ENCODE measurements at regions not wholly inside any gene's neighbourhood (a gene's known extent, or its start where the extent isn't known, plus 50 kb on each side); places are given as distances from the start of the nearest gene placed in this dataset.
"Not testable (repeated sequence)": the region's sequence is repeated elsewhere in the genome, so short reads cannot be mapped to it uniquely, and the experiment has no call there.

GRCh38 chr4:1589098-1589497 lies 95.0 kb downstream of the FAM53A start:
- DNase-seq (ENCODE audit: low spot score): no peak

DNA sequence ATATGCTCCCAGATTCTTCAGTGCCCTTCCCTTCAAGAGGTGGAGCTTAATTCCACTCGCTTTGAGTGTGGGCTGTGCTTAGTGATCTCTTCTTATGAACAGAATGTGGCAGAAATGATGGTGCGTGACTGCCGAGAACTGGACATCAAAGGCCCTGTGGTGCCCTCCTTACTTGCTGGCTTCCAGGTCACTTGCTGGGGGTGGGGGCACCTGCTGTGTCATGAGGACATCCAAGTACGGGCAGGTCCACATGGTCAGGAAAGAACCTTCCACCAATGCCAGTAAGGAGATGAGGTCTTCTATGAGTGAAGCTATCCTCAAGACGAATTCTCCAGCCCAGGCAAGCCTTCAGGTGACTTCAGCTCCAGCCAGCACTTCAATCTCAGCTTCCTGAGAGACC lies 95.8 kb downstream of the FAM53A start:
- DNase-seq (ENCODE audit: low spot score): no peak

GRCh38 chr4:1584498-1584897 lies 99.6 kb downstream of the FAM53A start:
- DNase-seq (ENCODE audit: low spot score): no peak

DNA sequence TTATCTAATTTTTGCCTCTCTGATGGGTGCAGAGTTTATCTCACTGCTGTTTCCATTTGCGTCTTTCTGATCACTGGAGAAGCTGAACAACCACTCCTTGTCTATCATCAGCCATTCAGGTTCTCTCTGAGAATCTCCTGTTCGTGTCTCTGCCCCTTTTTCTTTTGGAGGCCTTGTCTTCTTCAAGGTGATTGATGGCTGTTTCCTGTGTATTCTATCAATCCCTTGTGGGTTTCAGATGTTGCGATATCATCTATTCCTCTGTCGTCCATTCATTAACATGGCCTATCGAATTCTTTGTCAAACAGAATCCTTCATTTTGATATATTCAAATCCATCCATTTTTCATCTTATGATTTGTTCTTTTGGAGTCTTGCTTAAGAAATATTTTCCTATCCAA lies 100.3 kb downstream of the FAM53A start:
- DNase-seq (ENCODE audit: low spot score): no peak

GRCh38 chr4:1583051-1583785 lies 100.9 kb downstream of the FAM53A start:
- DNase-seq (ENCODE audit: low spot score): no peak

DNA sequence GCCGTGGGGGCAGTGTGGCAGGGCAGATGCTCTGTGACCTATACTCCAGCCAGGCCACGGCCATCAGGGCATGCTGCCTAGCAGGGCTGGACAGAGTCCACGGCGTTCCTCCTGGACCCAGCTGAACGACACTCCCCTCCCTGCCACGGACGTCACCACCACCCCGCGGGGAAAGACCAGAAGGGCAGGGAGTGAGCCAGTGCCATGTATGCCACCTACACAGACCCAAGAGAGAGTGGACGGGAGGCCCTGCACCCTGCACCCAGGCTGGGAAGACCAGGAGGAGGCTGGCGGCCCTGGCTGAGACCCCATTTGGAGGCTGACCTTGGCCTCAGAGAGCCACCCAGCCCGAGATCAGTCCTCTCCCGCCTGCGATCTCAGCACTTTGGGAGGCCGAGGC lies 101.9 kb downstream of the FAM53A start:
- no peak for DNase-seq (ENCODE audit: low spot score)

DNA sequence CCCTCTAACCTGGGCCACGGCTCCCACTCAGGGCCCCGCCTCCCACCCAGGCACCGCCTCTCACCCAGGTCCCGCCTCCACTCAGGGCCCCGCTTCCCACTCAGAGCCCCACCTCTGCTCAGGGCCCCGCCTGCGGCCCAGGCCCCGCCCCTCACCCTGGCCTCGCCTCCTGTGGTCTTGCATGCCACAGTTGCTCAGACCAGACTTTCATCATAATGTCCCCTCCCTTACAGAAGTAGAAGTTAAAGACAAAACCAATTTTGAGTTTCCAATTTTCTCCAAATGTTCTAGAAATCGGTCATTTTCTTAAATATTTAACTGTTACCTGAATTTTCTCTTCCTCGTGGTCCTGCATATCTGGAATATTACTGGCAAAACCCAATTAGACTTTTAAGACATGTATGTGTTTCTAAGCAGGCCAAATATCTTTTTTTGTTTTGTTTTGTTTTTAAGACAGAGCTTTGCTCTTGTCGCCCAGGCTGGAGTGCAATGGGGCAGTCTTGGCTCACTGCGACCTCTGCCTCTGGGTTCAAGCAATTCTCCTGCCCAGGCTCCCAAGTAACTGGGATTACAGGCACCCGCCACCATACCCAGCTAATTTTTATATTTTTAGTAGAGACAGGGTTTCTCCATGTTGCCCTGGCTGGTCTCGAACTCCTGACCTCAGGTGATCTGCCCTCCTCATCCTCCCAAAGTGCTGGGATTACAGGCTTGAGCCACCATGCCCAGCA lies 102.8 kb downstream of the FAM53A start:
- peak; percentile 91 for DNase-seq (ENCODE audit: low spot score)

GRCh38 chr4:1580692-1581012 lies 103.5 kb downstream of the FAM53A start:
- DNase-seq (ENCODE audit: low spot score): not testable (repeated sequence)

DNA sequence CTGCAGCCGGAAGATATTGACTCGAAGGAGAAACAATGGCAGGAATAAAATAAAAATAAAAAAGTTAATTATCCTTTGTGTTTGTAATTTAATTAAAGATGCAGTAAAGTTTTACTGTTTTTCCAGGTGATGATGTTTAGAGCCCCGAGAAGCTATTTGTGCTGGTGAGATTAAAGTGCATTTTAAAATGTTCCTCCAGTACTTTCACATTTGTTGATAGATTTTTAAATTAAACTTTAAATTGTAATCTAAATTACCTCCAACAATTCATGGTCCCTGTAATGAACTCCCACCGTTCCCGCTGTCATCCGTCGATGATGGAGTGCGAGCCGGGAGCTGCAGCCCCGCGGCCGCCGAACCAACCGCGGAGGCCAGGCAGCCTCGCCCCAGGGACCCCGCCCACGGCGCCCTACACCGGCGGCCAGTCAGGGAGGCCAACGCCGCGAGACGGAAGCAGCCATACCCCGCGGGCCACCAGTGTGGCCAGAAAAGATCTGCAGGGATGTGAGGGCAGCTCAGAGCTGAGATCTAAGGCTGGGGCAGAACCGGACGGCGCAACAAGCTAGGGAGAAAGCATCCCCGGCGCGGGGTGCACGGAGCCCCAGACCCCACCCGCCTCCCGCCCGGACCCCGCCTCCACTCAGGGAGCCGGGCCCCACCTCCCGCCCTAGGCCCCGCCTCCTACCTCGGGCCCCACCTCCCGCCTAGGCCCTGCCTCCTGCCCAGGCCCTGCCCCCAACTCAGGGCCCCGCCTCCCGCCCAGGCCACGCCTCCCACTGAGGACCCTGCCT lies 104.0 kb downstream of the FAM53A start:
- DNase-seq (ENCODE audit: low spot score): peak; percentile 92

- DNase-seq (ENCODE audit: low spot score): peak; percentile 81
These were observed 104.9 kb downstream of the FAM53A start for GRCh38 chr4:1579001-1579900.

- DNase-seq (ENCODE audit: low spot score): no peak
These were observed 105.8 kb downstream of the FAM53A start for GRCh38 chr4:1578251-1578773.

DNA sequence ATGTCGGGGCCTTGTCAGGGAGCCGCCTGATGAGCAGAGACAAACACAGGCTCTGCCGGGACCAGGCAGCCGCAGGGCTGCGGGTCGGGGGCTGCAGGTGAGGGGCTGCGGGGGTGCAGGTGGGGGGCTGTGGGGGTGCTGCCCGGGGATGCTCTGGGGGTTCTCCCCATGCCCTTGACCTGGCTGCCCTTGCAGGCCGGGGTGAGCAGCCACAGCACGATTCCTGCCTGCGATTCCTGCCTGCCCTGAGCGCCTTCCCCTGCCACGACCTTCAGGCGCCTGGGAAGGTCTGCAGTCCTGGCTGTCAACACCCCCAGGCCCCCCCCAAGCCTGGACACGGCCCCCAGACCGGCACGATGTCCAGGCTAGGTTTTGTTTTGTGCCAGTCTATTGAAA lies 106.3 kb downstream of the FAM53A start:
- DNase-seq (ENCODE audit: low spot score): no peak

DNA sequence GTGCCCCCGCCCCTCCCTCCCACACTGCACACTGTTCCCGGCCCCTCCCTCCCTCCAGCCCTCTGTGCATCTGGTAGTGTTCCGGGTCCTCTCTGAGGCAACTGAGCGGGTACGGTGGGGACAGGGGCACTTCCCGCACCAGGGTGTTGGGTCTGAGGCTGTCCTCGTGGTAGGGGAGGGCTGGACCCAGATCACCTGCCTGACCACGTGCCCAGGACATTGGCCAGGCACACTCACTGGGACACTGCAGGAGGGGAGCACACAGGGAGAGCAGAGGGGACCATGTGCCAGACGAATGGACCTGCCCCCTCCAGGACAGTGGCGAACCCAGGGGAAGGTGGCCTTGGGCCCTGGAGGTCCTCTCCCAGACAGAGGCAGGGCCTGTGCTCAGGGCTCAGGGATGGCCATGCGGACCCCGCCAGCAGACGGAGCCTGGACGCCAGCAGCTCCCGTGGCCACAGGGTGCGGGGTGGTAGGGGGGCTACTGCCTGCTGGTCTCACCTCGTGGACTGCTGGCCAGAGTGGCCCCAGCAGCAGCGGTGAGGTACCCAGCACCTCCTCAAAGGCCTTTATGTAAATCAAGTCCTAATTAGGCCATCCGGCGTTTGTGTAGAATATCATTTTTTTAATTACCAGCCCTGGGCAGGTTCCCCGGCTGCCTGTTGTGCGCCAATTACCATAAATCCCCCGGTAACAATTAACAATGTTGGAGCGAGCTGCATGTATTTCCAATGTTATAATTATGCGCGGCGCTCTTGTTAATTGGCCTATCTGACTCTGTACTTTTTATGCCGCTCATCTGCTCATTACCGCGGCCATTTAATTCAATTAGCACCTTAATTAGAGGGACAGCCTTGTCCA lies 106.9 kb downstream of the FAM53A start:
- DNase-seq (ENCODE audit: low spot score): no peak

DNA sequence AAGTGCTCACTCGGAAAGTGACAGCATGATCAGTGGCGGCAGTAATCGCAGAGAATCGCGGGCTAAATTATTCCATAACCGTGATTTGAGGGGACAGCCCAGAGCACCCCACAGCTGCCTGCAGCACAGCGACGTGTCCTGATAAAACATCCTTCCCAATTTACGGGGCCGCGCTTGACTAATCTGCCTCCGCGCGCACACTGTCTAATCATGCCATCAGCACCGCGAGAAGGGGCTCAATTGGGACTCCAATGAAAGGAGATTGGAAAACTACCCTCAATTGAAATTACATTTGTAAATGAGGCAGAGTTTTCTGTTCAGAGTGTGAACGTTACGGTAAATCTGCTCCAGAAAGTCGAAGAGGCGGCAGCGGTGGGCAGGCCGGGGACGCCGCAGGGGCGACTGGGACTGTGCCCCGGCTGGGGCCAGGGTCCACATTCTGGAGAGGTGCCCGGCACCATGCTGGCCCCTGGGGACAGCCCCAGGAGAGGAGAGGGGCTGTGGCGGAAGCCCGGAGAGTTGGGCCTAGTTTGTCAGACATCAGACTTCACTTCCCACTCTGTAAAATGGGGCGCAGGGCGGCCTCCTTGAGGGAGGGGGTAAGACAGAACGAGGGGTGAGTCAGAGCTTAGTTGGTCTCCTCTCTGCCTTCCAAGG lies 107.7 kb downstream of the FAM53A start:
- no peak for DNase-seq (ENCODE audit: low spot score)

DNA sequence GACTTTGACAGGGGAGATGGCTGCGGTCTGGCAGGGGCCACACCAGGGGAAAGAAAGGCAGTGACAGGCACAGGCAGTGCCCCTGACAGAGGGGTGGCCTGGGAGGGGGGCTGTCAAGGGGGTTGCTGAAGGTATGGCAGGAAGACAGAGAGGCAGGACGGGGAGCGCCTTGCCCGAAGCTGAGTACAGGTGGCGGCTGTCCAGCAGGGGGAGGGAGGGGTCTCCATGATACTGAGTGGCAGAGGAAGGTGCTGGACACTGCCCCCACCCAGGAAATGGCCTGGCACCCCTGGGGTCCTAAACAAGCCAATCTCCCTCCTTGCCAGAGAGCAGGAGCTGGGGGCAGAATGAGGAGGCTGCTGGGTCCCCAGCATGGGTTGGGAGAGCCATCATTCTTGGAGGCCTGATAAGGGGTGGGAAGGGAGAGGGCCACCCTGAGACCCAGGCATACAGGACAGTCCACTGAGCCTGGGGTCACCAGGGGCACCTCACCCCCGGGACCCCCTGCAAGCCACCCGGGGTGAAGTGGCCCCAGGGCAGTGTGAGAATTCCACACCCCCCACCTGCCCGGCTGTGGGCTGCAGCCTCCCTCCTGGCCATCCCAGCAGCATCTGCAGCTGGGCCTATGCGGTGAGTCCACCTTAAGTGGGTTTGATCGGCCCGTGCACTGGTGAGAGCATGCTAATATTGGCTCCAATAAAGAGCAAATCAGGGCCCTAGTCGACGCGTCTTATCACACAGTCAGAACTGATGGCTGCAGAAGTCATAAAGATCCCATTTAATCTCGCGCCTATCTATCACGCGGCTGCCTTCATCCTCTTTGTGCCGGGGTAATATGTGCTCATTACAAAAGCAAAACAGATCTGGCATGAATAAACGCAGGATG lies 108.5 kb downstream of the FAM53A start:
- no peak for DNase-seq (ENCODE audit: low spot score)

GRCh38 chr4:1574601-1575417 lies 109.3 kb downstream of the FAM53A start:
- DNase-seq (ENCODE audit: low spot score): no peak

DNA sequence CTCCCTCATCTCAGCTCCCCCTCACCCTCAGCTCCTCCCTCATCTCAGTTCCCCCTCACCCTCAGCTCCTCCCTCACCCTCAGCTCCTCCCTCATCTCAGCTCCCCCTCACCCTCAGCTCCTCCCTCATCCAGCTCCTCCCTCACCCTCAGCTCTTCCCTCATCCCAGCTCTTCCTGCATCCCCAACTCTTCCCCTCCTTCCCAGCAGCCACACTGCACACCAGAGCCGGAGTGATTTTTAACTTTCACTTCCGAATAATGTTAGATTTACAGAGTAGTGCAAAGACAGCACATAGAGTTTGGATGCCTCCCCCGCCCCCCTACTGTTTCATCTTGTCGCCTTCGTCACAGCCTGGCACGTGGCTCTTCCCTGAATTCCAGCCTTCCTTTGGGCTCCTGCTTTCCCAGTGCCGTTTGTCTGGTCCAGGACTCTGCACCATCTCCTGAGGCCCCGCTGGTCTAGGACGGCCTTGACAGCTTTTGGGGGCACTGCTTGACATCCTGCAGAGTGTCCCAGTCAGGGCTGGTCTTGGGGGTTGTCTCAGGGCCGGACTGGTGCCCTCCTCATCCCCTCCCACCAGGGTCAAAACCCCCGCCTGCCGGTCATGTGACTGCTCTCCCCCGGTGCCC lies 110.2 kb downstream of the FAM53A start:
- no peak for DNase-seq (ENCODE audit: low spot score)

Data from CD4-positive, alpha-beta T cell treated with Interleukin-15 for 4 hours (primary cell).